ENCODE measurements at regions not wholly inside any gene's neighbourhood (a gene's known extent, or its start where the extent isn't known, plus 50 kb on each side); places are given as distances from the start of the nearest gene placed in this dataset.

- Histone ChIP-seq H3K27me3 (no peaks in the 10 kb centered on the region), H3K4me1 (no peaks in the 10 kb centered on the region), H3K36me3 (replicated peaks in 1 of 2; ENCODE audit: insufficient read depth in 1 of 2, low read depth in 2 of 2) (no peaks in the 10 kb centered on the region), H3K27ac (no peak overlapping the region), H3K4me3 (no peak overlapping the region), H3K9me3 (peaks cover 0 to 13% (median 0%) of the 10 kb centered on the region in 3 donors)
- TF ChIP-seq POLR2A (IDR thresholded peaks at IDR 0.05) (no peak), CTCF (IDR thresholded peaks at IDR 0.05) (no peak)
- WGBS, 2 donors, result 89 to 92% methylated on average over 2 of the region's 2 CpGs
- ATAC-seq, result no peak
- intact Hi-C loops (cut with DNase I), result no loop called here
- no peak for DNase-seq
Measured at GRCh38 chr2:88815697-88816096, 124.2 kb downstream of the RPIA start.

- no peak for ATAC-seq
- no peaks in the 10 kb centered on the region for H3K27me3 ChIP-seq
- no peaks in the 10 kb centered on the region for H3K36me3 ChIP-seq (replicated peaks in 1 of 2; ENCODE audit: insufficient read depth in 1 of 2, low read depth in 2 of 2)
- H3K4me1 ChIP-seq, result no peaks in the 10 kb centered on the region
- no peak for DNase-seq
- peaks cover 0 to 13% (median 0%) of the 10 kb centered on the region in 3 donors for H3K9me3 ChIP-seq
- 61 to 74% methylated on average over 1 of the region's 1 CpG for WGBS, 2 donors
- no peak for TF ChIP-seq CTCF (IDR thresholded peaks at IDR 0.05)
- no peak for TF ChIP-seq POLR2A (IDR thresholded peaks at IDR 0.05)
- intact Hi-C loops (cut with DNase I), result no loop called here
- no peak overlapping the region for H3K27ac ChIP-seq
- no peak overlapping the region for H3K4me3 ChIP-seq
Measured at GRCh38 chr2:88818381-88818780, 126.9 kb downstream of the RPIA start.

GRCh38 chr2:88824951-88825350, 133.5 kb downstream of the RPIA start:
- TF ChIP-seq CTCF (IDR thresholded peaks at IDR 0.05) (no peak), POLR2A (IDR thresholded peaks at IDR 0.05) (no peak)
- intact Hi-C loops (cut with DNase I), result no loop called here
- Histone ChIP-seq H3K4me3 (no peak overlapping the region), H3K9me3 (no peaks in the 10 kb centered on the region), H3K27me3 (no peaks in the 10 kb centered on the region), H3K36me3 (replicated peaks in 1 of 2; ENCODE audit: insufficient read depth in 1 of 2, low read depth in 2 of 2) (no peaks in the 10 kb centered on the region), H3K27ac (no peak overlapping the region), H3K4me1 (peaks cover 5% of the 10 kb centered on the region)
- ATAC-seq (no peak), DNase-seq (no peak)
- WGBS, 2 donors, result 68% methylated on average over 6 of the region's 6 CpGs

- no peaks in the 10 kb centered on the region for H3K9me3 ChIP-seq
- intact Hi-C loops (cut with DNase I), result no loop called here
- H3K27me3 ChIP-seq, result no peaks in the 10 kb centered on the region
- no peak for ATAC-seq
- no peaks in the 10 kb centered on the region for H3K36me3 ChIP-seq (replicated peaks in 1 of 2; ENCODE audit: insufficient read depth in 1 of 2, low read depth in 2 of 2)
- TF ChIP-seq CTCF (IDR thresholded peaks at IDR 0.05) (no peak), POLR2A (IDR thresholded peaks at IDR 0.05) (no peak)
- 69 to 82% methylated on average over 4 of the region's 4 CpGs for WGBS, 2 donors
- H3K4me3 ChIP-seq, result no peak overlapping the region
- H3K4me1 ChIP-seq, result peaks cover 11% of the 10 kb centered on the region
- H3K27ac ChIP-seq, result no peak overlapping the region
- no peak for DNase-seq
Measured at GRCh38 chr2:88826399-88826798, 134.9 kb downstream of the RPIA start.

- Histone ChIP-seq H3K4me3 (no peak overlapping the region), H3K27ac (no peak overlapping the region), H3K36me3 (replicated peaks in 1 of 2; ENCODE audit: insufficient read depth in 1 of 2, low read depth in 2 of 2) (no peaks in the 10 kb centered on the region), H3K4me1 (peaks cover 11% of the 10 kb centered on the region), H3K27me3 (no peaks in the 10 kb centered on the region), H3K9me3 (no peaks in the 10 kb centered on the region)
- no peak for ATAC-seq
- TF ChIP-seq CTCF (IDR thresholded peaks at IDR 0.05) (no peak), POLR2A (IDR thresholded peaks at IDR 0.05) (no peak)
- DNase-seq, result no peak
- WGBS, 2 donors, result 89 to 94% methylated on average over 6 of the region's 6 CpGs
- intact Hi-C loops (cut with DNase I), result no loop called here
Measured at GRCh38 chr2:88827821-88828220, 136.3 kb downstream of the RPIA start.
